GM19043 (cell line): ENCODE measurements at regions not wholly inside any gene's neighbourhood (a gene's known extent, or its start where the extent isn't known, plus 50 kb on each side); places are given as distances from the start of the nearest gene placed in this dataset.
A peak's percentile ranks its signal among the peaks of the same experiment; 100 is the strongest.
"Not testable (repeated sequence)": the region's sequence is repeated elsewhere in the genome, so short reads cannot be mapped to it uniquely, and the experiment has no call there.

Source experiments
- ATAC-seq: cut with Tn5 transposase; IDR thresholded peaks from one replicate; pipeline ENCODE4 v1.9.1; 2021; ENCODE audit warnings: low read depth; ENCODE audit not compliant: unreplicated experiment

GRCh38 chr20:41735949-41736348 lies 117.8 kb upstream of the CHD6 start:
- ATAC-seq, result no peak

- ATAC-seq, result no peak
Observed at GRCh38 chr20:41734506-41734945, 116.3 kb upstream of the CHD6 start.

GRCh38 chr20:41733151-41733550 lies 115.0 kb upstream of the CHD6 start:
- no peak for ATAC-seq

- ATAC-seq, result not testable (repeated sequence)
Observed at GRCh38 chr20:41731198-41731597, 113.0 kb upstream of the CHD6 start.

- ATAC-seq, result not testable (repeated sequence)
Observed at GRCh38 chr20:41727681-41728080, 109.5 kb upstream of the CHD6 start.

- no peak for ATAC-seq
Observed at GRCh38 chr20:41726727-41727126, 108.5 kb upstream of the CHD6 start.

- no peak for ATAC-seq
Observed at GRCh38 chr20:41719151-41719550, 101.0 kb upstream of the CHD6 start.

GRCh38 chr20:41717483-41717882 lies 99.3 kb upstream of the CHD6 start:
- no peak for ATAC-seq

- ATAC-seq, result no peak
Observed at GRCh38 chr20:41716911-41717310, 98.7 kb upstream of the CHD6 start.

- no peak for ATAC-seq
Observed at GRCh38 chr20:41716436-41716835, 98.3 kb upstream of the CHD6 start.

GRCh38 chr20:41715526-41715925 lies 97.3 kb upstream of the CHD6 start:
- no peak for ATAC-seq

- ATAC-seq, result no peak
Observed at GRCh38 chr20:41714030-41714429, 95.9 kb upstream of the CHD6 start.

GRCh38 chr20:41704896-41705295 lies 86.7 kb upstream of the CHD6 start:
- ATAC-seq, result no peak

- ATAC-seq, result no peak
Observed at GRCh38 chr20:41702647-41703046, 84.5 kb upstream of the CHD6 start.

- no peak for ATAC-seq
Observed at GRCh38 chr20:41701588-41702348, 83.6 kb upstream of the CHD6 start.

- ATAC-seq, result not testable (repeated sequence)
Observed at GRCh38 chr20:41699673-41700072, 81.5 kb upstream of the CHD6 start.

GRCh38 chr20:41697861-41698559 lies 79.8 kb upstream of the CHD6 start:
- no peak for ATAC-seq

GRCh38 chr20:41696428-41696827 lies 78.3 kb upstream of the CHD6 start:
- no peak for ATAC-seq

- ATAC-seq, result no peak
Observed at GRCh38 chr20:41694796-41695195, 76.6 kb upstream of the CHD6 start.

- ATAC-seq, result peak; percentile 80
Observed at GRCh38 chr20:41693136-41693979, 75.2 kb upstream of the CHD6 start.

GRCh38 chr20:41692479-41693135 lies 74.4 kb upstream of the CHD6 start:
- ATAC-seq, result peak; percentile 51
